MM.1S (cell line): ENCODE measurements at regions not wholly inside any gene's neighbourhood (a gene's known extent, or its start where the extent isn't known, plus 50 kb on each side); places are given as distances from the start of the nearest gene placed in this dataset.
A peak's percentile ranks its signal among the peaks of the same experiment; 100 is the strongest.

ENCODE experiments used
- DNase-seq: peaks from one replicate; pipeline ENCODE4 v3.0.0-alpha.2; 2015
- H2AFZ ChIP-seq: fragments of 300-600 bp; sonication (generic); 2 replicates; pipeline ENCODE4 v1.6.0; 2016; ENCODE audit warnings: antibody characterized with exemption, low read length
- H3F3A ChIP-seq: fragments of 300-600 bp; sonication (generic); 2 replicates; pipeline ENCODE4 v1.6.1; 2016; ENCODE audit warnings: mild to moderate bottlenecking, antibody characterized with exemption, low read length, moderate library complexity, mixed read lengths; ENCODE audit not compliant: insufficient read depth
- H3K27ac ChIP-seq: fragments of 300-600 bp; sonication (generic); 2 replicates; pipeline ENCODE4 v1.5.1; 2016; ENCODE audit warnings: mild to moderate bottlenecking, low read length
- H3K27me3 ChIP-seq: fragments of 300-600 bp; sonication (generic); replicated peaks from 2 replicates; pipeline ENCODE4 v1.6.0; 2016; ENCODE audit warnings: low read length; ENCODE audit not compliant: insufficient read depth
- H3K36me3 ChIP-seq: fragments of 300-600 bp; sonication (generic); replicated peaks from 2 replicates; pipeline ENCODE4 v1.6.1; 2016; ENCODE audit warnings: mild to moderate bottlenecking, low read length, mixed read lengths; ENCODE audit not compliant: insufficient read depth
- H3K4me1 ChIP-seq: fragments of 300-600 bp; sonication (generic); 2 replicates; pipeline ENCODE4 v1.6.1; 2016; ENCODE audit warnings: low read length, mixed read lengths
- H3K4me2 ChIP-seq: fragments of 300-600 bp; sonication (generic); 2 replicates; pipeline ENCODE4 v1.6.0; 2016; ENCODE audit warnings: low read depth, low read length
- H3K4me3 ChIP-seq: fragments of 300-600 bp; sonication (generic); 2 replicates; pipeline ENCODE4 v1.5.1; 2016; ENCODE audit warnings: low read length, mixed read lengths
- H3K79me2 ChIP-seq: fragments of 300-600 bp; sonication (generic); 2 replicates; pipeline ENCODE4 v1.6.1; 2016; ENCODE audit warnings: mixed run types, low read length, mixed read lengths
- H3K9ac ChIP-seq: fragments of 300-600 bp; sonication (generic); 2 replicates; pipeline ENCODE4 v1.6.1; 2016; ENCODE audit warnings: low read length, mixed read lengths
- H3K9me2 ChIP-seq: fragments of 300-600 bp; sonication (generic); replicated peaks from 2 replicates; pipeline ENCODE4 v1.6.1; 2016; ENCODE audit warnings: mild to moderate bottlenecking, low read length, mixed read lengths; ENCODE audit not compliant: insufficient read depth
- H3K9me3 ChIP-seq: fragments of 300-600 bp; sonication (generic); replicated peaks from 2 replicates; pipeline ENCODE4 v1.6.1; 2016; ENCODE audit warnings: mild to moderate bottlenecking, low read length, mixed read lengths; ENCODE audit not compliant: insufficient read depth
- H4K20me1 ChIP-seq: fragments of 300-600 bp; sonication (generic); 2 replicates; pipeline ENCODE4 v1.6.1; 2016; ENCODE audit warnings: mild to moderate bottlenecking, low read length, moderate library complexity, mixed read lengths; ENCODE audit not compliant: insufficient read depth
- EZH2 ChIP-seq: fragments of 300-600 bp; sonication (generic); optimal IDR thresholded peaks from 2 replicates; pipeline ENCODE3; 2017; ENCODE audit warnings: low read depth, mild to moderate bottlenecking, antibody characterized with exemption, low read length, mixed read lengths
- EZH2phosphoT487 ChIP-seq: fragments of 300-600 bp; sonication (generic); IDR thresholded peaks from 2 replicates; pipeline ENCODE4 v1.6.1; 2018; ENCODE audit warnings: antibody characterized with exemption, low read length
- TF ChIP-seq, protein P1 (sequence below): fragments of 300-600 bp; sonication (generic); IDR thresholded peaks from 2 replicates; pipeline ENCODE4 v1.5.1; 2016; ENCODE audit warnings: antibody characterized with exemption, low read length, mixed read lengths

GRCh38 chr1:201764166-201764565 lies 64.8 kb upstream of the IPO9 start:
- peak overlapping the region; percentile 81 for H3K4me2 ChIP-seq
- TF ChIP-seq EZH2phosphoT487 (no peak), EZH2 (no peak)
- TF ChIP-seq, protein P1, sequence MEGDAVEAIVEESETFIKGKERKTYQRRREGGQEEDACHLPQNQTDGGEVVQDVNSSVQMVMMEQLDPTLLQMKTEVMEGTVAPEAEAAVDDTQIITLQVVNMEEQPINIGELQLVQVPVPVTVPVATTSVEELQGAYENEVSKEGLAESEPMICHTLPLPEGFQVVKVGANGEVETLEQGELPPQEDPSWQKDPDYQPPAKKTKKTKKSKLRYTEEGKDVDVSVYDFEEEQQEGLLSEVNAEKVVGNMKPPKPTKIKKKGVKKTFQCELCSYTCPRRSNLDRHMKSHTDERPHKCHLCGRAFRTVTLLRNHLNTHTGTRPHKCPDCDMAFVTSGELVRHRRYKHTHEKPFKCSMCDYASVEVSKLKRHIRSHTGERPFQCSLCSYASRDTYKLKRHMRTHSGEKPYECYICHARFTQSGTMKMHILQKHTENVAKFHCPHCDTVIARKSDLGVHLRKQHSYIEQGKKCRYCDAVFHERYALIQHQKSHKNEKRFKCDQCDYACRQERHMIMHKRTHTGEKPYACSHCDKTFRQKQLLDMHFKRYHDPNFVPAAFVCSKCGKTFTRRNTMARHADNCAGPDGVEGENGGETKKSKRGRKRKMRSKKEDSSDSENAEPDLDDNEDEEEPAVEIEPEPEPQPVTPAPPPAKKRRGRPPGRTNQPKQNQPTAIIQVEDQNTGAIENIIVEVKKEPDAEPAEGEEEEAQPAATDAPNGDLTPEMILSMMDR, result no peak
- peak overlapping the region; percentile 5; the same call in 1 of the 2 replicates for H2AFZ ChIP-seq
- peak overlapping the region; percentile 37 for H3K4me3 ChIP-seq
- 0 out of 2 replicates have a peak, but pooled peaks cover 5% of the 10 kb centered on the region for H3K27me3 ChIP-seq
- no peaks in the 10 kb centered on the region for H4K20me1 ChIP-seq
- peak overlapping the region; percentile 11; the same call in 1 of the 2 replicates for H3K9ac ChIP-seq
- peaks cover 5% of the 10 kb centered on the region; the same call in 1 of the 2 replicates for H3K79me2 ChIP-seq
- peak overlapping the region; percentile 62; the same call in 1 of the 2 replicates for H3K27ac ChIP-seq
- no peaks in the 10 kb centered on the region for H3K36me3 ChIP-seq
- H3K4me1 ChIP-seq, result peaks cover 34% of the 10 kb centered on the region
- peak; percentile 94 for DNase-seq
- no peaks in the 10 kb centered on the region for H3K9me3 ChIP-seq
- peaks cover 23% of the 10 kb centered on the region for H3F3A ChIP-seq
- H3K9me2 ChIP-seq, result no peaks in the 10 kb centered on the region

DNA sequence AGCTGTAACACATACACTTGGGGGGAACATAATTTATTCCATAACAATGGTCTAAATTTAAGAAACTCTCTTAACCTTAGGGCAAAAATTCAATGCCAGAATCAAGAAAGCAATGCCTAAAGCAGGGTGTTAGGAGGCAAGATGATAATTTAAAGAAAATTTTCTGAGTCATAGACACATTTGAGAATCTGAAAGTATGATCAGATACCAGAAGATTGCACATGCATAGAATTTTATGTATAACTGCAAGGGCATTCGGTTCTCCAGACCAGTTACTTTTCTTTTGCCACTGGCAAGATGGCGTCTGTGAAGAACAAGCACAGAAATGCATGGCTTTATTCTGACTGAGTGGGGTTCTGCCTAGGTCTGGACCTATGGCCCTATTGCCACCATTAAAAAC lies 64.4 kb upstream of the IPO9 start:
- H2AFZ ChIP-seq, result peak overlapping the region; percentile 5; the same call in 1 of the 2 replicates
- H3K9me2 ChIP-seq, result no peaks in the 10 kb centered on the region
- H3F3A ChIP-seq, result peaks cover 23% of the 10 kb centered on the region
- H3K9me3 ChIP-seq, result no peaks in the 10 kb centered on the region
- H3K27ac ChIP-seq, result peak overlapping the region; percentile 62; the same call in 1 of the 2 replicates
- TF ChIP-seq EZH2, result no peak
- no peak for TF ChIP-seq EZH2phosphoT487
- TF ChIP-seq, protein P1, result no peak
- peaks cover 5% of the 10 kb centered on the region; the same call in 1 of the 2 replicates for H3K79me2 ChIP-seq
- peak overlapping the region; percentile 81 for H3K4me2 ChIP-seq
- peak; percentile 32 for DNase-seq
- H3K36me3 ChIP-seq, result no peaks in the 10 kb centered on the region
- no peaks in the 10 kb centered on the region for H4K20me1 ChIP-seq
- H3K4me1 ChIP-seq, result peaks cover 34% of the 10 kb centered on the region
- H3K4me3 ChIP-seq, result no peak overlapping the region
- H3K27me3 ChIP-seq, result 0 out of 2 replicates have a peak, but pooled peaks cover 5% of the 10 kb centered on the region
- H3K9ac ChIP-seq, result peak overlapping the region; percentile 10; the same call in 1 of the 2 replicates

GRCh38 chr1:201766131-201766866 lies 62.7 kb upstream of the IPO9 start:
- Histone ChIP-seq H3K79me2 (peaks cover 5% of the 10 kb centered on the region; the same call in 1 of the 2 replicates), H3K9me3 (no peaks in the 10 kb centered on the region), H3F3A (peaks cover 23% of the 10 kb centered on the region), H3K4me2 (no peak overlapping the region), H3K4me1 (peaks cover 34% of the 10 kb centered on the region), H3K27ac (no peak overlapping the region), H3K9ac (no peak overlapping the region), H3K27me3 (no peaks in the 10 kb centered on the region), H3K9me2 (no peaks in the 10 kb centered on the region), H3K4me3 (no peak overlapping the region), H2AFZ (no peak overlapping the region), H4K20me1 (no peaks in the 10 kb centered on the region), H3K36me3 (no peaks in the 10 kb centered on the region)
- no peak for TF ChIP-seq EZH2phosphoT487
- no peak for TF ChIP-seq EZH2
- no peak for DNase-seq

- Histone ChIP-seq H3K9me3 (no peaks in the 10 kb centered on the region), H3K9me2 (no peaks in the 10 kb centered on the region), H3K79me2 (0 out of 2 replicates have a peak, but pooled peaks cover 5% of the 10 kb centered on the region), H3K36me3 (no peaks in the 10 kb centered on the region), H2AFZ (no peak overlapping the region), H3K4me1 (peaks cover 34% of the 10 kb centered on the region), H3K4me2 (no peak overlapping the region), H3F3A (peaks cover 23% of the 10 kb centered on the region), H3K9ac (no peak overlapping the region), H3K4me3 (no peak overlapping the region), H3K27ac (no peak overlapping the region), H3K27me3 (no peaks in the 10 kb centered on the region), H4K20me1 (no peaks in the 10 kb centered on the region)
- TF ChIP-seq, protein P1, result no peak
- no peak for TF ChIP-seq EZH2
- TF ChIP-seq EZH2phosphoT487, result no peak
- no peak for DNase-seq
Measured at GRCh38 chr1:201767339-201767738, 61.6 kb upstream of the IPO9 start.
